ENCODE measurements at regions not wholly inside any gene's neighbourhood (a gene's known extent, or its start where the extent isn't known, plus 50 kb on each side); places are given as distances from the start of the nearest gene placed in this dataset.

GRCh38 chr5:6806668-6807067, 93.4 kb downstream of the TENT4A start:
- no peak for DNase-seq

GRCh38 chr5:6808462-6808861, 95.2 kb downstream of the TENT4A start:
- no peak for DNase-seq

- DNase-seq, result no peak
Measured at GRCh38 chr5:6810641-6811405, 97.6 kb downstream of the TENT4A start.

- no peak for DNase-seq
Measured at GRCh38 chr5:6812091-6812490, 98.9 kb downstream of the TENT4A start.

- DNase-seq, result peak; percentile 4
Measured at GRCh38 chr5:6812800-6813731, 99.8 kb downstream of the TENT4A start.

GRCh38 chr5:6814816-6815215, 101.6 kb downstream of the TENT4A start:
- DNase-seq, result no peak

- DNase-seq, result no peak
Measured at GRCh38 chr5:6818594-6819511, 105.6 kb downstream of the TENT4A start.

- DNase-seq, result no peak
Measured at GRCh38 chr5:6819521-6819920, 106.3 kb downstream of the TENT4A start.

- no peak for DNase-seq
Measured at GRCh38 chr5:6820851-6821479, 107.7 kb downstream of the TENT4A start.

GRCh38 chr5:6822068-6822467, 108.8 kb downstream of the TENT4A start:
- no peak for DNase-seq

GRCh38 chr5:6822556-6823343, 109.5 kb downstream of the TENT4A start:
- no peak for DNase-seq

- no peak for DNase-seq
Measured at GRCh38 chr5:6823996-6824395, 110.8 kb downstream of the TENT4A start.

- DNase-seq, result no peak
Measured at GRCh38 chr5:6825678-6826244, 112.5 kb downstream of the TENT4A start.

- no peak for DNase-seq
Measured at GRCh38 chr5:6826756-6827155, 113.5 kb downstream of the TENT4A start.

- DNase-seq, result no peak
Measured at GRCh38 chr5:6827526-6828219, 114.4 kb downstream of the TENT4A start.

GRCh38 chr5:6829150-6829784, 116.0 kb downstream of the TENT4A start:
- DNase-seq, result no peak

- DNase-seq, result no peak
Measured at GRCh38 chr5:6830643-6831239, 117.5 kb downstream of the TENT4A start.

- DNase-seq, result no peak
Measured at GRCh38 chr5:6831678-6832671, 118.7 kb downstream of the TENT4A start.

Measured in MV-4-11 (cell line).